GM13977 (cell line): ENCODE measurements at regions not wholly inside any gene's neighbourhood (a gene's known extent, or its start where the extent isn't known, plus 50 kb on each side); places are given as distances from the start of the nearest gene placed in this dataset.

Experiments used
- DNase-seq: peaks from one replicate; pipeline ENCODE4 v3.0.0; 2012; ENCODE audit warnings: low spot score
- CTCF ChIP-seq: IDR thresholded peaks from 2 replicates; pipeline ENCODE4 v1.5.1; 2012; ENCODE audit warnings: mild to moderate bottlenecking, control low read depth; ENCODE audit not compliant: insufficient read depth; ENCODE audit errors: extremely low read depth, missing control alignments
- in situ Hi-C: fragments of 300-500 bp; cut with MboI; formaldehyde crosslinking; loops from one replicate; pipeline ENCODE4 v1.12.0; 2022; ENCODE audit warnings: low sequenced_read_pairs, low pct_unique_long_range_greater_than_20kb, mixed read lengths, inconsistent platforms; ENCODE audit not compliant: unreplicated experiment

GRCh38 chr11:95506777-95507176 lies 275.8 kb upstream of the SESN3 start:
- DNase-seq = no peak
- no peak for TF ChIP-seq CTCF
- in situ Hi-C loops = no loop called here

GRCh38 chr11:95505927-95506426 lies 275.0 kb upstream of the SESN3 start:
- no peak for TF ChIP-seq CTCF
- in situ Hi-C loops = no loop called here
- DNase-seq = no peak

- no peak for DNase-seq
- no peak for TF ChIP-seq CTCF
- in situ Hi-C loops = no loop called here
Observed at GRCh38 chr11:95503047-95503446, 272.0 kb upstream of the SESN3 start.

- in situ Hi-C loops = no loop called here
- no peak for TF ChIP-seq CTCF
- DNase-seq = no peak
Observed at GRCh38 chr11:95502522-95502921, 271.5 kb upstream of the SESN3 start.

- in situ Hi-C loops = no loop called here
- no peak for TF ChIP-seq CTCF
- no peak for DNase-seq
Observed at GRCh38 chr11:95501761-95502266, 270.8 kb upstream of the SESN3 start.

- in situ Hi-C loops = no loop called here
- no peak for DNase-seq
- no peak for TF ChIP-seq CTCF
Observed at GRCh38 chr11:95500466-95500865, 269.5 kb upstream of the SESN3 start.

GRCh38 chr11:95499516-95500135 lies 268.6 kb upstream of the SESN3 start:
- no peak for TF ChIP-seq CTCF
- DNase-seq = no peak
- in situ Hi-C loops = no loop called here
